HepG2 (cell line): ENCODE measurements at regions not wholly inside any gene's neighbourhood (a gene's known extent, or its start where the extent isn't known, plus 50 kb on each side); places are given as distances from the start of the nearest gene placed in this dataset.
A peak's percentile ranks its signal among the peaks of the same experiment; 100 is the strongest.

ENCODE experiments used
- ATAC-seq: fragments of 200-7000 bp; cut with Tn5 transposase; 3 replicates; pipeline ENCODE4 v1.9.1; 2020; ENCODE audit warnings: mild to moderate bottlenecking, moderate library complexity
- BruUV-seq: library from RNA; stranded (reverse); fragments of 400-500 nt; replicated peaks from 2 replicates; lab custom pipeline; 2021; lab: Mats Ljungman, UMichigan
- CTCF ChIA-PET: fragments of 300-600 bp; formaldehyde crosslinking; extraction: SDS; loops from one replicate; lab custom pipeline; 2021; ENCODE audit warnings: low total read pairs, inconsistent platforms, low intra/inter-chr PET ratio; lab: Yijun Ruan, JAX
- POLR2A ChIA-PET: fragments of 350-600 bp; sonication (Branson Sonifier 250); formaldehyde crosslinking; loops from one replicate; lab custom pipeline; 2020; ENCODE audit warnings: antibody characterized with exemption, inconsistent platforms; lab: Yijun Ruan, JAX
- DNase-seq: peaks from one replicate; pipeline ENCODE4 v3.0.0-alpha.2; 2015; ENCODE audit warnings: low spot score
- FAIRE-seq: peaks from 3 replicates; lab custom pipeline; 2011; peaks lifted over from hg19 to GRCh38; lab: Jason Lieb, UNC
- H2AFZ ChIP-seq: one replicate; pipeline ENCODE4 v1.6.1; 2011; ENCODE audit warnings: low read length, inconsistent platforms
- H3K27ac ChIP-seq: fragments of 300-600 bp; 3 replicates; pipeline ENCODE4 v1.8.0; 2011; ENCODE audit warnings: mixed run types, mild to moderate bottlenecking, mixed read lengths, low read length, inconsistent platforms; ENCODE audit not compliant: insufficient read depth; ENCODE audit errors: extremely low read length
- H3K27me3 ChIP-seq, 2 experiments: fragments of 200-600 bp in 1 of 2; 2 replicates in 1 of 2; 3 replicates in 1 of 2; pipeline versions ENCODE4 v1.6.0 to v1.8.0; 2011; ENCODE audit warnings: low read length in 2 of 2, mild to moderate bottlenecking in 2 of 2, moderate library complexity in 2 of 2, inconsistent platforms in 1 of 2; ENCODE audit not compliant: insufficient read depth in 2 of 2, control insufficient read depth in 1 of 2
- H3K36me3 ChIP-seq, 2 experiments: fragments of 200-600 bp in 1 of 2; replicated peaks in 1 of 2; 2 replicates in 1 of 2; 3 replicates in 1 of 2; pipeline versions ENCODE4 v1.5.1 to v1.8.0; 2011; ENCODE audit warnings: low read length in 2 of 2, inconsistent platforms in 1 of 2; ENCODE audit not compliant: insufficient read depth in 2 of 2, control insufficient read depth in 1 of 2
- H3K4me1 ChIP-seq: 2 replicates; pipeline ENCODE4 v1.5.1; 2012; ENCODE audit warnings: low read length, inconsistent platforms; ENCODE audit not compliant: insufficient read depth
- H3K4me2 ChIP-seq: 2 replicates; pipeline ENCODE4 v1.6.0; 2011; ENCODE audit warnings: low read depth, low read length, inconsistent platforms
- H3K4me3 ChIP-seq, 3 experiments: fragments of 200-600 bp in 1 of 3; sonication (generic), shearing (Covaris generic) in 1 of 3; replicated peaks in 1 of 3; 2 replicates each; pipeline ENCODE4 v1.5.1; 2011 to 2016; ENCODE audit warnings: low read length in 3 of 3, inconsistent platforms in 2 of 3, low read depth in 2 of 3, mild to moderate bottlenecking in 2 of 3, control low read depth in 1 of 3, mixed read lengths in 1 of 3; ENCODE audit not compliant: insufficient read depth in 1 of 3
- H3K79me2 ChIP-seq: one replicate; pipeline ENCODE4 v1.6.1; 2011; ENCODE audit warnings: low read length, inconsistent platforms; ENCODE audit not compliant: insufficient read depth
- H3K9ac ChIP-seq: 2 replicates; pipeline ENCODE4 v1.6.0; 2011; ENCODE audit warnings: mild to moderate bottlenecking, low read depth, low read length, inconsistent platforms; ENCODE audit not compliant: insufficient read depth
- H3K9me3 ChIP-seq: 2 replicates; pipeline ENCODE4 v1.5.1; 2012; ENCODE audit warnings: mild to moderate bottlenecking, low read length
- H4K20me1 ChIP-seq: 2 replicates; pipeline ENCODE4 v1.6.0; 2011; ENCODE audit warnings: inconsistent platforms, mild to moderate bottlenecking, low read length, moderate library complexity; ENCODE audit not compliant: insufficient read depth
- MAFF ChIP-seq: IDR thresholded peaks from 2 replicates; pipeline ENCODE4 v1.6.1; 2011; ENCODE audit warnings: low read depth, low read length, improper control_type of control experiment
- MED1 ChIP-seq: sonication (generic); formaldehyde crosslinking; IDR thresholded peaks from 2 replicates; pipeline ENCODE4 v1.4.0; 2020; ENCODE audit warnings: missing genetic modification reagents
- MIXL1 ChIP-seq: IDR thresholded peaks from 2 replicates; pipeline ENCODE4 v1.6.1; 2016
- NFRKB ChIP-seq: fragments of 450-650 bp; IDR thresholded peaks from 2 replicates; pipeline ENCODE4 v1.6.1; 2017
- NRL ChIP-seq: sonication (generic); formaldehyde crosslinking; IDR thresholded peaks from 2 replicates; pipeline ENCODE4 v1.5.0; 2020; ENCODE audit warnings: missing genetic modification reagents, mild to moderate bottlenecking, moderate library complexity, borderline replicate concordance
- POGK ChIP-seq: sonication (generic); formaldehyde crosslinking; conservative IDR thresholded peaks from 2 replicates; pipeline ENCODE4 v1.8.0; 2022; ENCODE audit warnings: mild to moderate bottlenecking, moderate library complexity, missing genetic modification reagents
- POGZ ChIP-seq: sonication (generic); formaldehyde crosslinking; IDR thresholded peaks from 2 replicates; pipeline ENCODE4 v1.4.0; 2020; ENCODE audit warnings: mild to moderate bottlenecking, missing genetic modification reagents
- SNAI1 ChIP-seq: sonication (generic); formaldehyde crosslinking; IDR thresholded peaks from 2 replicates; pipeline ENCODE4 v1.5.0; 2020; ENCODE audit warnings: mild to moderate bottlenecking, missing genetic modification reagents, borderline replicate concordance
- TCF7 ChIP-seq: sonication (generic); IDR thresholded peaks from 2 replicates; pipeline ENCODE4 v1.6.1; 2016; ENCODE audit warnings: antibody characterized with exemption, low read depth
- THAP7 ChIP-seq: sonication (generic); formaldehyde crosslinking; IDR thresholded peaks from 2 replicates; pipeline ENCODE4 v1.8.1; 2023; ENCODE audit warnings: mild to moderate bottlenecking, missing genetic modification reagents
- ZBTB21 ChIP-seq: sonication (generic); formaldehyde crosslinking; IDR thresholded peaks from 2 replicates; pipeline ENCODE4 v1.4.0; 2020; ENCODE audit warnings: missing genetic modification reagents
- ZNF512B ChIP-seq: sonication (generic); formaldehyde crosslinking; IDR thresholded peaks from 2 replicates; pipeline ENCODE4 v1.5.1; 2020; ENCODE audit warnings: missing genetic modification reagents, mild to moderate bottlenecking, borderline replicate concordance
- ZNF619 ChIP-seq: sonication (generic); formaldehyde crosslinking; IDR thresholded peaks from 2 replicates; pipeline ENCODE4 v1.4.0; 2020; ENCODE audit warnings: mild to moderate bottlenecking, missing genetic modification reagents
- ZXDC ChIP-seq: sonication (generic); formaldehyde crosslinking; IDR thresholded peaks from 2 replicates; pipeline ENCODE4 v1.5.0; 2020; ENCODE audit warnings: mild to moderate bottlenecking, missing genetic modification reagents
- WGBS: methylation state at CpG from one replicate; pipeline ENCODE4 v1.1.6; 2017; ENCODE audit warnings: low lambda C conversion rate; 5-methylcytosine and 5-hydroxymethylcytosine counted together
- in situ Hi-C: cut with HindIII; loops from 2 replicates; pipeline ENCODE4 v1.10.0; 2017; ENCODE audit warnings: low pct_unique_long_range_greater_than_20kb; ENCODE audit not compliant: extremely low pct_ligation_motif_present
- intact Hi-C: fragments of 100-400 bp; cut with micrococcal nuclease; formaldehyde crosslinking; loops from one replicate; pipeline ENCODE4 v1.10.0; 2022; ENCODE audit not compliant: unreplicated experiment

- TF ChIP-seq POGZ, result no peak
- no peak for TF ChIP-seq ZXDC (CRISPR knock-in tag)
- no peak for TF ChIP-seq ZNF619 (CRISPR knock-in tag)
- TF ChIP-seq MAFF, result 0 out of 2 replicates have a peak, but pooled peaks have one; percentile 20
Observed at GRCh38 chrX:5474282-5474681, 754.4 kb downstream of the NLGN4X start (continued).

GRCh38 chrX:5458300-5458842 is 770.3 kb downstream of the NLGN4X start:
- ChIA-PET CTCF (no interaction called here), POLR2A (no interaction called here)
- no peak overlapping the region for H3K4me3 ChIP-seq
- H3K4me2 ChIP-seq, result no peak overlapping the region
- H3K27ac ChIP-seq, result no peak overlapping the region
- DNase-seq, result no peak
- no peak overlapping the region for H2AFZ ChIP-seq
- no peak for ATAC-seq
- H3K27me3 ChIP-seq, result no peaks in the 10 kb centered on the region
- WGBS, result 4% methylated on average over 6 of the region's 6 CpGs
- H3K79me2 ChIP-seq, result no peaks in the 10 kb centered on the region
- no peaks in the 10 kb centered on the region for H3K36me3 ChIP-seq
- H4K20me1 ChIP-seq, result no peaks in the 10 kb centered on the region
- H3K9ac ChIP-seq, result no peak overlapping the region
- in situ Hi-C loops (no loop called here), intact Hi-C loops (no loop called here)
- H3K9me3 ChIP-seq, result peaks cover 28% of the 10 kb centered on the region
- BruUV-seq, result no TSS peak
- no peak for FAIRE-seq
- no peaks in the 10 kb centered on the region for H3K4me1 ChIP-seq
- TF ChIP-seq MIXL1 (CRISPR knock-in tag) (no peak), POGK (CRISPR knock-in tag) (no peak), NFRKB (no peak), THAP7 (no peak), MED1 (CRISPR knock-in tag) (no peak), SNAI1 (no peak), NRL (CRISPR knock-in tag) (no peak), ZNF512B (no peak), TCF7 (no peak), ZBTB21 (no peak)
